ELR (cell line): ENCODE measurements at regions not wholly inside any gene's neighbourhood (a gene's known extent, or its start where the extent isn't known, plus 50 kb on each side); places are given as distances from the start of the nearest gene placed in this dataset.

Source experiments
- DNase-seq: peaks from one replicate; pipeline ENCODE4 v3.0.0-alpha.2; 2015; ENCODE audit warnings: low read depth

GRCh38 chrX:45267007-45267406, 66.3 kb upstream of the DIPK2B start:
- no peak for DNase-seq

GRCh38 chrX:45266456-45266855, 65.8 kb upstream of the DIPK2B start:
- DNase-seq: peak; percentile 32

- DNase-seq: no peak
Observed at GRCh38 chrX:45264865-45265264, 64.2 kb upstream of the DIPK2B start.

GRCh38 chrX:45261471-45261870, 60.8 kb upstream of the DIPK2B start:
- DNase-seq: no peak

GRCh38 chrX:45261005-45261404, 60.3 kb upstream of the DIPK2B start:
- DNase-seq: no peak

GRCh38 chrX:45258731-45259402, 58.2 kb upstream of the DIPK2B start:
- DNase-seq: no peak
